ENCODE measurements at regions not wholly inside any gene's neighbourhood (a gene's known extent, or its start where the extent isn't known, plus 50 kb on each side); places are given as distances from the start of the nearest gene placed in this dataset.

DNA sequence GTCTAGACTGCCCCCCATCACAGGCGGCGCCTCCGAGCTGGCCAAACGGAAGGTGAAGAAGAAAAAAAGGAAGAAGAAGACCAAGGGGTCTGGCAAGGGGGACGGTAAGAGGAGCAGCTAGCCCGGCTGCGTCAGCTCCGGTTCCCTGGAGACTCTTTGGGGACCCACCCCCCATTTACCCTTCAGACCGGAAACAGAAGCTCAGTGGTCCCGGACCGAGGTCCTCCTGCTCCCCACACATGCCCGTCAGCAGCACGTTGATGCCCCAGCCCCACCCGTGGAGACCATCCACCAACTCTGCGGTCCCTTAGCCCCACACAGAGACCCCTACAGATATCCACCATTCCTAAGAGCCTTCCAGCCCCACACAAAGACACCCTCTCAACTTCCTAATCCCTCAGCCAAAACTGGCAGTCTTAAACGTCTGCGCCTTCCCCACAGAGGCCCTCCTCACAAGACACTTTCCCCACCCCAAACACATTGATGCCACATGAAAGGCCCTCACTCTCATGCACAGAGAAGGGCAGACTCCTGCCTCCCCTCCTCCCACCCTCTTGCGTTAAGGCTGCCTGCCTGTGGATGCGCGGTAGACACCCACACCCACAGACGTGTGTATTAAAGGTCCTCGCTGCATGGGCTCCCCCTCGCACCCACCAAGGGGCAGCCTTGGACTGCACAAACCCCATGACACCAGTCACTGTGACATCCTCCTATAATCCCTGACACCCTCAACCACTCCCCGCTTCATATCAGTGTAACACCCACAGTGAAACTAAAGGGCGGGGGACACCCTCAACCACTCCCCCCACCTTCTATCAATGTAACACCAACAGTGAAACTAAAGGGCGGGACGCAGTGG, 58.2 kb upstream of the RPH3AL start:
- Histone ChIP-seq H3K79me2 (ENCODE audit: control insufficient read depth, low read length) (peaks cover 15% of the 10 kb centered on the region), H3K4me3 (ENCODE audit: low read length) (peak overlapping the region; percentile 81), H3K36me3 (ENCODE audit: control insufficient read depth, low read length) (peaks cover 3% of the 10 kb centered on the region; the same call in 1 of the 2 replicates), H4K20me1 (ENCODE audit: control insufficient read depth, insufficient read depth, low read depth, low read length) (no peaks in the 10 kb centered on the region), H3K4me1 (ENCODE audit: control insufficient read depth, low read length) (peaks cover 23% of the 10 kb centered on the region), H3K27me3 (ENCODE audit: control insufficient read depth, low read length) (no peaks in the 10 kb centered on the region), H3F3A (ENCODE audit: control insufficient read depth, insufficient read depth) (no peaks in the 10 kb centered on the region), H3K27ac (ENCODE audit: low read depth, low read length) (peak overlapping the region; percentile 22; the same call in 1 of the 2 replicates), H3K9me2 (replicated peaks; ENCODE audit: control insufficient read depth, low read length) (no peaks in the 10 kb centered on the region), H3K9me3 (ENCODE audit: control insufficient read depth, insufficient read depth, low read length) (no peaks in the 10 kb centered on the region), H3K4me2 (ENCODE audit: low read length) (peak overlapping the region; percentile 86)
- TF ChIP-seq EZH2phosphoT487 (IDR thresholded peaks at IDR 0.05; ENCODE audit: borderline replicate concordance, low read length): no peak
- TF ChIP-seq, protein P1, sequence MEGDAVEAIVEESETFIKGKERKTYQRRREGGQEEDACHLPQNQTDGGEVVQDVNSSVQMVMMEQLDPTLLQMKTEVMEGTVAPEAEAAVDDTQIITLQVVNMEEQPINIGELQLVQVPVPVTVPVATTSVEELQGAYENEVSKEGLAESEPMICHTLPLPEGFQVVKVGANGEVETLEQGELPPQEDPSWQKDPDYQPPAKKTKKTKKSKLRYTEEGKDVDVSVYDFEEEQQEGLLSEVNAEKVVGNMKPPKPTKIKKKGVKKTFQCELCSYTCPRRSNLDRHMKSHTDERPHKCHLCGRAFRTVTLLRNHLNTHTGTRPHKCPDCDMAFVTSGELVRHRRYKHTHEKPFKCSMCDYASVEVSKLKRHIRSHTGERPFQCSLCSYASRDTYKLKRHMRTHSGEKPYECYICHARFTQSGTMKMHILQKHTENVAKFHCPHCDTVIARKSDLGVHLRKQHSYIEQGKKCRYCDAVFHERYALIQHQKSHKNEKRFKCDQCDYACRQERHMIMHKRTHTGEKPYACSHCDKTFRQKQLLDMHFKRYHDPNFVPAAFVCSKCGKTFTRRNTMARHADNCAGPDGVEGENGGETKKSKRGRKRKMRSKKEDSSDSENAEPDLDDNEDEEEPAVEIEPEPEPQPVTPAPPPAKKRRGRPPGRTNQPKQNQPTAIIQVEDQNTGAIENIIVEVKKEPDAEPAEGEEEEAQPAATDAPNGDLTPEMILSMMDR (IDR thresholded peaks at IDR 0.05; ENCODE audit: low read depth, low read length, poor library complexity, severe bottlenecking): no peak

DNA sequence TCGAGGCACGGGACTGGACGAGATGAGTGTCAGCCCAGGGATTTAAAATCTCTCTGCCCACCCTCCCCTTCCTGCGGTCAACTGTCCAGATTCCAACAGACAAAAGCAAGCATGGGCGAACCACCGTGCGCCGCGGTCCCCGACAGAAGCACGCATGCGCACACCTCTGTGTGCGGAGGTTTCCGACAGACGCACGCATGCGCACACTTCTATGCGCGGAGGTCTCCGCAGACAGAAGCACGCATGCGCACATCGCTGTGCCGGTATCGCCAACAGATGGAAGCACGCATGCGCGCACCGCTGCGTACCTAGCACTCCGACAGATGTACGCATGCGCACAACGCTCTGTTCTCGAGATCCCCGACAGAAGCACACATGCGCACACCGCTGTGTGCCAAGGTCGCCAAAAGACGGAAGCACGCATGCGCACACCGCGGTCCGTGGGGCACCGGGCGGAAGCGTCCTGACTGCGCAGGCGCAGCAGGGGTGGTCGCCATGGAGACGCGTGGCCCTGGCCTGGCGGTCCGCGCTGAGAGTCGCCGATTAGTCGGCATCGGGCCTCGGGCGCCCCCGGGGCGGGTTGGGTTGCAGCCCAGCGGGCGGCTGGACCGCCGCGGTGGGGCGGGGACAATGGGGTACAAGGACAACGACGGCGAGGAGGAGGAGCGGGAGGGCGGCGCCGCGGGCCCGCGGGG, 57.4 kb upstream of the RPH3AL start:
- Histone ChIP-seq H3K36me3 (ENCODE audit: control insufficient read depth, low read length) (peaks cover 3% of the 10 kb centered on the region; the same call in 1 of the 2 replicates), H3K79me2 (ENCODE audit: control insufficient read depth, low read length) (peaks cover 15% of the 10 kb centered on the region), H3K4me1 (ENCODE audit: control insufficient read depth, low read length) (peaks cover 23% of the 10 kb centered on the region), H3K9me2 (replicated peaks; ENCODE audit: control insufficient read depth, low read length) (no peaks in the 10 kb centered on the region), H3K27me3 (ENCODE audit: control insufficient read depth, low read length) (no peaks in the 10 kb centered on the region), H3K4me3 (ENCODE audit: low read length) (peak overlapping the region; percentile 81), H4K20me1 (ENCODE audit: control insufficient read depth, insufficient read depth, low read depth, low read length) (no peaks in the 10 kb centered on the region), H3K27ac (ENCODE audit: low read depth, low read length) (peak overlapping the region; percentile 22; the same call in 1 of the 2 replicates), H3K9me3 (ENCODE audit: control insufficient read depth, insufficient read depth, low read length) (no peaks in the 10 kb centered on the region), H3K4me2 (ENCODE audit: low read length) (peak overlapping the region; percentile 86), H3F3A (ENCODE audit: control insufficient read depth, insufficient read depth) (no peaks in the 10 kb centered on the region)
- no peak for TF ChIP-seq EZH2phosphoT487 (IDR thresholded peaks at IDR 0.05; ENCODE audit: borderline replicate concordance, low read length)
- TF ChIP-seq, protein P1 (IDR thresholded peaks at IDR 0.05; ENCODE audit: low read depth, low read length, poor library complexity, severe bottlenecking): no peak

DNA sequence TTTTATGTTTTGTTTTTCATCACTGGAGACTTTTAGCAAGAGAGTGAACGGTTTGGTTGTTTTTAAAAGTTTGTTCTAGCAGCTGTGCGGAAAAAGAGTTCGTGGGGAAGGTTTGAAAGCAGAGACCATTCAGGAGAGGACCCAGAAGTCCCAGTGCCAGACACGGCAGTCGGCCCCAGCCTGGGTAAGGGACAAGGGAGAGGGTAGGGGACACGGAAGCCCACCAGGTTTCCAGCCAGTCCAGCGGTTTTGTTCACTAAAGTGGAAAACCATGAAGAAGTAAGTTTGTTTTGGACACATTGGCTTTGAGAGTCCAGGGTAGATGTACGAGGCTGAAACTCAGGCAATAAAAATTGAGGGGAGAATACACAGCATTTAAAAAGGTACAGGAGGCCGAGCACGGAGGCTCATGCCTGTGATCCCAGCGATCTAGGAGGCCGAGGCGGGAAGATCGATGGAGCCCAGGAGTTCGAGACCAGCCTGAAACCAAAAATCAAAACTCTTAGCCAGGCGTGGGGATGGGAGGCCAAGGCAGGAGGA, 56.8 kb upstream of the RPH3AL start:
- H3K79me2 ChIP-seq (ENCODE audit: control insufficient read depth, low read length): peaks cover 15% of the 10 kb centered on the region
- no peaks in the 10 kb centered on the region for H3F3A ChIP-seq (ENCODE audit: control insufficient read depth, insufficient read depth)
- H3K36me3 ChIP-seq (ENCODE audit: control insufficient read depth, low read length): peaks cover 3% of the 10 kb centered on the region; the same call in 1 of the 2 replicates
- peaks cover 23% of the 10 kb centered on the region for H3K4me1 ChIP-seq (ENCODE audit: control insufficient read depth, low read length)
- H3K4me2 ChIP-seq (ENCODE audit: low read length): peak overlapping the region; percentile 84
- TF ChIP-seq, protein P1 (IDR thresholded peaks at IDR 0.05; ENCODE audit: low read depth, low read length, poor library complexity, severe bottlenecking): no peak
- no peak for TF ChIP-seq EZH2phosphoT487 (IDR thresholded peaks at IDR 0.05; ENCODE audit: borderline replicate concordance, low read length)
- no peaks in the 10 kb centered on the region for H3K27me3 ChIP-seq (ENCODE audit: control insufficient read depth, low read length)
- H3K9me2 ChIP-seq (replicated peaks; ENCODE audit: control insufficient read depth, low read length): no peaks in the 10 kb centered on the region
- peak overlapping the region; percentile 77 for H3K4me3 ChIP-seq (ENCODE audit: low read length)
- H4K20me1 ChIP-seq (ENCODE audit: control insufficient read depth, insufficient read depth, low read depth, low read length): no peaks in the 10 kb centered on the region
- no peak overlapping the region for H3K27ac ChIP-seq (ENCODE audit: low read depth, low read length)
- H3K9me3 ChIP-seq (ENCODE audit: control insufficient read depth, insufficient read depth, low read length): no peaks in the 10 kb centered on the region
